ENCODE measurements at regions not wholly inside any gene's neighbourhood (a gene's known extent, or its start where the extent isn't known, plus 50 kb on each side); places are given as distances from the start of the nearest gene placed in this dataset.

DNA sequence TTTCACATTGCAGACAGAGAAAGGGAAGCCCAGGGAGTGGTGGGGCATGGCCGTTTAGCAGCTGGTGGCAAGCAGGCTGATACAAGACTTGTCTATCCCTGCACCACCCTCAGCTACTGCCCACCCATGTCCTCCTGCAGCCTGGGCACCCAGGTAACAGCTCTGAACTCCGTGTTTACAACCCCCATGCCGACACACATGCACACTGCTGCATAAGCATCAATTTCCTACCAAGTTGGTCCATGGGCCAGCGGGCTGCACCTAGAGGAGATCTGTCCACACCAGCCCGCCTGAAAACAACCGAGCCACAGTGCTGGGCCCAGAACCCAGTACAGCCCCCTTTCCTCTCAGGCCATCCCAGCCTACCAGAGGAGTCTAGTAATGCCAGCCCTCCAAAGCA lies 75.9 kb upstream of the C14orf180 start:
- TF ChIP-seq, protein P1, sequence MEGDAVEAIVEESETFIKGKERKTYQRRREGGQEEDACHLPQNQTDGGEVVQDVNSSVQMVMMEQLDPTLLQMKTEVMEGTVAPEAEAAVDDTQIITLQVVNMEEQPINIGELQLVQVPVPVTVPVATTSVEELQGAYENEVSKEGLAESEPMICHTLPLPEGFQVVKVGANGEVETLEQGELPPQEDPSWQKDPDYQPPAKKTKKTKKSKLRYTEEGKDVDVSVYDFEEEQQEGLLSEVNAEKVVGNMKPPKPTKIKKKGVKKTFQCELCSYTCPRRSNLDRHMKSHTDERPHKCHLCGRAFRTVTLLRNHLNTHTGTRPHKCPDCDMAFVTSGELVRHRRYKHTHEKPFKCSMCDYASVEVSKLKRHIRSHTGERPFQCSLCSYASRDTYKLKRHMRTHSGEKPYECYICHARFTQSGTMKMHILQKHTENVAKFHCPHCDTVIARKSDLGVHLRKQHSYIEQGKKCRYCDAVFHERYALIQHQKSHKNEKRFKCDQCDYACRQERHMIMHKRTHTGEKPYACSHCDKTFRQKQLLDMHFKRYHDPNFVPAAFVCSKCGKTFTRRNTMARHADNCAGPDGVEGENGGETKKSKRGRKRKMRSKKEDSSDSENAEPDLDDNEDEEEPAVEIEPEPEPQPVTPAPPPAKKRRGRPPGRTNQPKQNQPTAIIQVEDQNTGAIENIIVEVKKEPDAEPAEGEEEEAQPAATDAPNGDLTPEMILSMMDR (IDR thresholded peaks at IDR 0.05) = no peak
- Histone ChIP-seq H3K4me3 (no peak overlapping the region), H3K9me3 (peaks cover 0 to 40% (median 15%) of the 10 kb centered on the region in 11 donors), H3K27me3 (peaks cover 0 to 7% (median 0%) of the 10 kb centered on the region in 7 donors), H3K4me1 (no peaks in the 10 kb centered on the region), H3K27ac (no peak overlapping the region), H3K36me3 (no peaks in the 10 kb centered on the region)
- DNase-seq (no peak), ATAC-seq (no peak)
- WGBS, 2 donors = 69 to 75% methylated on average over 6 of the region's 6 CpGs
- intact Hi-C loops (cut with DNase I) = no loop called here

DNA sequence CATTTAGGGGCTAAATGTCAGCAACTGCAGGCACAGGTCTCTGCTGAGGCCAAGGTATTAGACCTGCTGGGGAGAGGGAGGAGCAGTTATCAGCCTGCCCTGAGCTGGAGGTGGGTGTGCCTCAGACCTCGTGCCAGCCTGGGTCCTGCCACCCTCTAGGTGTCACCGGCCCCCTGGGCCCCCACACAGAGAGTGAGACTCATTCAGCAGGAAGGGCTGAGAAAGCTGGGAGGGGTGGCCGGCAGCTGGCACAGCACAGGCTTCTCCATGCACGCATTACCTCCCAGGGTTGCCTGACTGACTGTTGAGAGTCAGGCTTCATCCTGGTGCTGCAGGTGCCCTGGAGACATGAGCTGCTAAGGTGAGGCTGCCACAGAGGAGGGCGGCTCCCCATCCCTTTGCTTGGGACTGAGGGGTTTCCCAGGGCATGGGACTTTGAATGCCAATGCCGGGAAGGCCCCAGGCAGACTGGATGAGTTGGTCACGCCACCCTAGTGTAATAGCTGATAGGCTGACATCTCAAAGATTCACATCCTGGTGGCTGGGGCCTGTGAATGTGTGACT lies 75.3 kb upstream of the C14orf180 start:
- TF ChIP-seq, protein P1 (IDR thresholded peaks at IDR 0.05) = no peak
- Histone ChIP-seq H3K4me3 (no peak overlapping the region), H3K4me1 (no peaks in the 10 kb centered on the region), H3K27me3 (peaks cover 0 to 7% (median 0%) of the 10 kb centered on the region in 7 donors), H3K27ac (no peak overlapping the region), H3K36me3 (no peaks in the 10 kb centered on the region), H3K9me3 (peaks cover 0 to 43% (median 15%) of the 10 kb centered on the region in 11 donors)
- ATAC-seq (no peak), DNase-seq (no peak)
- WGBS, 2 donors = 80 to 85% methylated on average over 7 of the region's 7 CpGs
- intact Hi-C loops (cut with DNase I) = no loop called here

DNA sequence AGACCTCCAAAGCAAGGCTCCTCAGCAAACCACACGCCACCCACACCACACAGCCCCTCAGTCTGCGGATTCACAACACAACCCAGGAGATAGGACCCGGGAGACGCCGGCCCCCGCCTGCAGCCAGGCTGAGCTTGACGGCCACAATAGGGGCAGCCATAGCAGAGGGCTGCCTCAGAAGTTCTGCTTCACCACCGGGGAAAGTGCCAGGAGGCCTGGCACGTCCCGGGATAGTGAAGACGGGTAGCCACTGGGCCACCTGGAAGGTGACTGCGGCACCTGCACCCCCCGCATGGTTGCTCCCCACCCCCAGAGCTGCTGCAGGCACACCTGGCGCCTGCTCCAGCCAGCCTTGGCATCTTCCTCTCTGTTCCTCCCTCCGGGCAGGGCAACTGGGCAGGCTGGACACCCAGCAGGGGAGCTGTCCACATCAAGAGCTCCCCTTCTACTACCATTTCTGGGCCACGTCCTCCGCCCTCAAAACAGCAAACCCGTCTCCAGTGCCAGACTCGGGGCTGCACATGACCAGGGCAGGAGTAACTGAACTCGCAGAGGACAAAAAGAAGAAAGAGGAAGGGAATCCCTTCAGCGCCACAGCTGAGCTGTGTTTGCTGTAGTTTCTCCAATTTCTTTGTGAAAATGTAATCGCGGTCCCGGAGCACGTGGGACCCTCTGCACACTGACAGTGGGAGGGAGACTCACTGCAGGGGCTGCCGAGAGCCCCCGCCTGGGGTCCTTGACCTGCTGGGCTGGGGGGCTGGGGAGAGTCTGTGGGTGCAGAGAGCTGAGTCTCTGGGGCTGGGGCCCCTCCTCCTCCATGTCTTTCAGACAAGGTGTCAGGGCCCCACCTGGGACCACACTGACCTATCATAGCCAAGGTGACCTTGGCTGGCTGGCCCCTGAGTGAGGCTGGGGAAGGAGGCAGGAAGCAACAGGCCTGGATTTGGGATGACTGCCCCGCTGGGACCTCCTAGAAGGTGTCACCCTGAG lies 74.2 kb upstream of the C14orf180 start:
- H3K27ac ChIP-seq = no peak overlapping the region
- no peak for DNase-seq
- intact Hi-C loops (cut with DNase I) = no loop called here
- TF ChIP-seq, protein P1 (IDR thresholded peaks at IDR 0.05) = no peak
- 78% methylated on average over 27 to 28 of the region's 28 CpGs for WGBS, 2 donors
- H3K4me3 ChIP-seq = no peak overlapping the region
- ATAC-seq = peak in 1 of 8 donors; percentile 28
- H3K27me3 ChIP-seq = peaks cover 0 to 7% (median 0%) of the 10 kb centered on the region in 7 donors
- H3K9me3 ChIP-seq = peaks cover 0 to 42% (median 15%) of the 10 kb centered on the region in 11 donors
- no peaks in the 10 kb centered on the region for H3K36me3 ChIP-seq
- peaks cover 0 to 2% (median 0%) of the 10 kb centered on the region in 9 donors for H3K4me1 ChIP-seq

DNA sequence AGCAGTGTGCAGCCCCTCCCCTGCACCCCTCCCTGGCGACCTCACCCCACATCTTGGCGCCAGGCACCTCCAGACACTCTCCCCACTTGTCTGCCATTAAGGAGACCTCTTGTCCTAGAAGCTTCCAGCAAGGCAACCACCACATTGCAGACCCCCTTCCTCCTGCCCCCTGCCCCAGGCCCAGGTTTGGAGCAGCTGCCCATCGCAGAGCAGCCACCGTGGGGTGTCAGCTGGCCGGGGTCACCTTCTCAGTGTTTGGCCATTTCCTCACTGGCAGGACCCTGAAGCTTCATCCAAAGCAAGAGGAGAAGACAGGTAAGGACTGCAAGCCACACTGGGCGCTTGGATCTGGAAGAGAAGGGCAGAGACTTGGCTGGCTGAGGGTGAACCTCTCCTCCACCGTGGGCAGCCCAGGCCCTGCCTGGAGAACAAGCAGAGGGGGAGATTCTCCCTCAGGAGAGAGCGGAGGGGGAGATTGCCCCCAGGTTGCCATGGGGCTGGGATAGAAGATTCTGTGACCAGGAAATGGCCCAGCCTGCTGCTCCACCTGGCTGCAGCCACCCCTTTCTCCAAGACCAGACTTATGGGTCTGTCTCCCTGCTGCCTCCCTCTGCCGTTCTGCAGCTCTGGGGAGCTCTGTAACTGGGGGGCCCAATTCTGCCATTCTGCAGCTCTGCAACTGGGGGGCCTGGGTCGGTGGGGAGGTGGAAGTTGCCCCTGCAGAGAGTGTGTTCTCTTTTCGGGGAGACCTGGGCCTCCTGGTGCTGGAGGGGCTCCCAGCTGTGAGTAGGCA lies 72.9 kb upstream of the C14orf180 start:
- intact Hi-C loops (cut with DNase I) = no loop called here
- Histone ChIP-seq H3K9me3 (peaks cover 0 to 29% (median 10%) of the 10 kb centered on the region in 11 donors), H3K27ac (no peak overlapping the region), H3K4me3 (no peak overlapping the region), H3K4me1 (peaks cover 0 to 11% (median 0%) of the 10 kb centered on the region in 9 donors), H3K36me3 (no peaks in the 10 kb centered on the region), H3K27me3 (peaks cover 0 to 7% (median 0%) of the 10 kb centered on the region in 7 donors)
- DNase-seq (no peak), ATAC-seq (no peak)
- 82 to 84% methylated on average over 11 of the region's 11 CpGs for WGBS, 2 donors
- TF ChIP-seq, protein P1 (IDR thresholded peaks at IDR 0.05) = no peak

Measured in heart right ventricle (tissue), 16 donors.